ENCODE measurements at regions not wholly inside any gene's neighbourhood (a gene's known extent, or its start where the extent isn't known, plus 50 kb on each side); places are given as distances from the start of the nearest gene placed in this dataset.

DNA sequence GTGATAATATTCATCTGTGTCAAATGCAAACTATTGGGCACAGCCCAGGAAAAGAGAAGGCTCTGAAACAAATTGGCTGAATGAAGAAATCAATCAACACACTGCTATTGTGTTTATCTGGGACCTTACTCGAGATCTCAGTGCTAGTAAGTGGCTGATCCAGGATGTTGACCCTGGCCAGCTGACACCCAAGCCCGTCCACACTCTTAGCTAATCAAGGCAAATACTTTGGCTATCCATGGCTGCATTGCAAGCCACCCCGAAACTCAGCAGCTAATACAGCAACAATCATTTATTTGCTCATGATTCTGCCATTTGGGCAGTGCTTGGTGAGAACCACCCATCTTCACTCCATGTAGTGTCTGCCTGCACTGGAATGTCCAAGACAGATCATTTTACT is 74.1 kb upstream of the UBE3A start:
- TF ChIP-seq FOXA1 (IDR thresholded peaks at IDR 0.05), result no peak
- TF ChIP-seq TARDBP (IDR thresholded peaks at IDR 0.05), result no peak
- no peak for TF ChIP-seq HDGF (IDR thresholded peaks at IDR 0.05; ENCODE audit: borderline replicate concordance)
- no peak for TF ChIP-seq FOXM1 (IDR thresholded peaks at IDR 0.05; ENCODE audit: borderline replicate concordance)
- TF ChIP-seq, protein P1, sequence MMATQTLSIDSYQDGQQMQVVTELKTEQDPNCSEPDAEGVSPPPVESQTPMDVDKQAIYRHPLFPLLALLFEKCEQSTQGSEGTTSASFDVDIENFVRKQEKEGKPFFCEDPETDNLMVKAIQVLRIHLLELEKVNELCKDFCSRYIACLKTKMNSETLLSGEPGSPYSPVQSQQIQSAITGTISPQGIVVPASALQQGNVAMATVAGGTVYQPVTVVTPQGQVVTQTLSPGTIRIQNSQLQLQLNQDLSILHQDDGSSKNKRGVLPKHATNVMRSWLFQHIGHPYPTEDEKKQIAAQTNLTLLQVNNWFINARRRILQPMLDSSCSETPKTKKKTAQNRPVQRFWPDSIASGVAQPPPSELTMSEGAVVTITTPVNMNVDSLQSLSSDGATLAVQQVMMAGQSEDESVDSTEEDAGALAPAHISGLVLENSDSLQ (IDR thresholded peaks at IDR 0.05), result no peak
- TF ChIP-seq LEF1 (IDR thresholded peaks at IDR 0.05; ENCODE audit: borderline replicate concordance), result no peak
- no peak for TF ChIP-seq FOXK2 (IDR thresholded peaks at IDR 0.05)
- no peak for TF ChIP-seq ELF4 (IDR thresholded peaks at IDR 0.05)
- TF ChIP-seq CTBP1 (IDR thresholded peaks at IDR 0.05; ENCODE audit: borderline replicate concordance), result no peak
- no peak for TF ChIP-seq SUZ12 (IDR thresholded peaks at IDR 0.05)
- no peak for TF ChIP-seq SP1 (IDR thresholded peaks at IDR 0.05)
- TF ChIP-seq NFRKB (IDR thresholded peaks at IDR 0.05), result no peak
- TF ChIP-seq BHLHE40 (IDR thresholded peaks at IDR 0.05; ENCODE audit: borderline replicate concordance), result no peak
